SK-N-SH treated with all-trans-retinoic acid at 6 μM for 48 hours (cell line): ENCODE measurements at regions not wholly inside any gene's neighbourhood (a gene's known extent, or its start where the extent isn't known, plus 50 kb on each side); places are given as distances from the start of the nearest gene placed in this dataset.

Source experiments
- CSDC2 ChIP-seq: fragments of 250-450 bp; sonication (Bioruptor Pico); IDR thresholded peaks from 2 replicates; pipeline ENCODE4 v1.5.0; 2020; ENCODE audit warnings: mild to moderate bottlenecking, moderate library complexity
- CSRNP3 ChIP-seq: fragments of 250-450 bp; sonication (Bioruptor Pico); IDR thresholded peaks from 2 replicates; pipeline ENCODE4 v1.5.1; 2021; ENCODE audit warnings: mild to moderate bottlenecking, moderate library complexity
- ISL1 ChIP-seq: fragments of 250-450 bp; sonication (Bioruptor Pico); IDR thresholded peaks from 2 replicates; pipeline ENCODE4 v2.1.2; 2022; ENCODE audit warnings: mild to moderate bottlenecking, moderate library complexity
- PPARA ChIP-seq: fragments of 250-450 bp; sonication (Bioruptor Pico); IDR thresholded peaks from 2 replicates; pipeline ENCODE4 v1.5.0; 2020; ENCODE audit warnings: mild to moderate bottlenecking, borderline replicate concordance
- RARB ChIP-seq: fragments of 250-450 bp; sonication (Bioruptor Pico); IDR thresholded peaks from 2 replicates; pipeline ENCODE4 v1.8.0; 2021; ENCODE audit warnings: mild to moderate bottlenecking, moderate library complexity
- ZFP3 ChIP-seq: fragments of 250-450 bp; sonication (Bioruptor Pico); IDR thresholded peaks from 2 replicates; pipeline ENCODE4 v1.5.0; 2020; ENCODE audit warnings: mild to moderate bottlenecking, moderate library complexity
- ZNF8 ChIP-seq: fragments of 450-650 bp; formaldehyde crosslinking; IDR thresholded peaks from 2 replicates; pipeline ENCODE4 v1.5.0; 2020; ENCODE audit warnings: mild to moderate bottlenecking, moderate library complexity

GRCh38 chr2:123737371-123737770, 287.7 kb upstream of the CNTNAP5 start:
- TF ChIP-seq ZNF8 (CRISPR knock-in tag): no peak
- no peak for TF ChIP-seq RARB (CRISPR knock-in tag)
- TF ChIP-seq CSDC2 (CRISPR knock-in tag): no peak
- no peak for TF ChIP-seq PPARA (CRISPR knock-in tag)
- no peak for TF ChIP-seq ISL1 (CRISPR knock-in tag)
- TF ChIP-seq CSRNP3 (CRISPR knock-in tag): no peak
- no peak for TF ChIP-seq ZFP3 (CRISPR knock-in tag)
